ENCODE measurements at regions not wholly inside any gene's neighbourhood (a gene's known extent, or its start where the extent isn't known, plus 50 kb on each side); places are given as distances from the start of the nearest gene placed in this dataset.

- H3K36me3 Mint-ChIP-seq: no peaks in the 10 kb centered on the region
- no peak for DNase-seq (ENCODE audit: low spot score)
- no peak overlapping the region for H3K27ac Mint-ChIP-seq
- TF ChIP-seq EZH2 (IDR thresholded peaks at IDR 0.05): no peak
- no peak for TF ChIP-seq EZH2phosphoT487 (IDR thresholded peaks at IDR 0.05)
- TF ChIP-seq CTCF (IDR thresholded peaks at IDR 0.05): no peak
- no peaks in the 10 kb centered on the region for H3F3A ChIP-seq (ENCODE audit: low read depth)
- H3K4me1 Mint-ChIP-seq: no peaks in the 10 kb centered on the region
- no peak overlapping the region for H3K4me3 Mint-ChIP-seq
- H3K4me2 ChIP-seq: no peak overlapping the region
- H3K9me3 ChIP-seq (ENCODE audit: low read depth): no peaks in the 10 kb centered on the region
- no peaks in the 10 kb centered on the region for H3K27me3 ChIP-seq
- H4K20me1 ChIP-seq (ENCODE audit: low read depth): no peaks in the 10 kb centered on the region
- no peak overlapping the region for H3K27ac ChIP-seq
- H3K79me2 ChIP-seq (ENCODE audit: low read depth): no peaks in the 10 kb centered on the region
- H3K9me3 Mint-ChIP-seq: no peaks in the 10 kb centered on the region
- H3K27me3 Mint-ChIP-seq (ENCODE audit: insufficient read depth, low read depth): peaks cover 6% of the 10 kb centered on the region
- H3K4me3 ChIP-seq: no peak overlapping the region
- H2AFZ ChIP-seq (replicated peaks): no peak overlapping the region
- no peaks in the 10 kb centered on the region for H3K36me3 ChIP-seq
- no peak overlapping the region for H3K9ac ChIP-seq
- no peaks in the 10 kb centered on the region for H3K4me1 ChIP-seq
These were observed 155.0 kb downstream of the OAT start for GRCh38 chr10:124263726-124264125.

- Histone ChIP-seq H3K27me3 (no peaks in the 10 kb centered on the region), H2AFZ (replicated peaks) (no peak overlapping the region), H3K79me2 (ENCODE audit: low read depth) (no peaks in the 10 kb centered on the region), H3K4me3 (no peak overlapping the region), H3K36me3 (no peaks in the 10 kb centered on the region), H3K4me1 (no peaks in the 10 kb centered on the region), H3K9me3 (ENCODE audit: low read depth) (no peaks in the 10 kb centered on the region), H3K4me2 (no peak overlapping the region), H3F3A (ENCODE audit: low read depth) (no peaks in the 10 kb centered on the region), H3K9ac (no peak overlapping the region), H3K27ac (no peak overlapping the region), H4K20me1 (ENCODE audit: low read depth) (no peaks in the 10 kb centered on the region)
- no peak for DNase-seq (ENCODE audit: low spot score)
- no peak for TF ChIP-seq EZH2phosphoT487 (IDR thresholded peaks at IDR 0.05)
- no peak for TF ChIP-seq CTCF (IDR thresholded peaks at IDR 0.05)
- no peak for TF ChIP-seq EZH2 (IDR thresholded peaks at IDR 0.05)
- no peaks in the 10 kb centered on the region for H3K9me3 Mint-ChIP-seq
- H3K4me1 Mint-ChIP-seq: no peaks in the 10 kb centered on the region
- peak overlapping the region; percentile 34 for H3K27ac Mint-ChIP-seq
- peaks cover 8% of the 10 kb centered on the region for H3K27me3 Mint-ChIP-seq (ENCODE audit: insufficient read depth, low read depth)
- no peaks in the 10 kb centered on the region for H3K36me3 Mint-ChIP-seq
- H3K4me3 Mint-ChIP-seq: no peak overlapping the region
These were observed 155.8 kb downstream of the OAT start for GRCh38 chr10:124262971-124263370.

DNA sequence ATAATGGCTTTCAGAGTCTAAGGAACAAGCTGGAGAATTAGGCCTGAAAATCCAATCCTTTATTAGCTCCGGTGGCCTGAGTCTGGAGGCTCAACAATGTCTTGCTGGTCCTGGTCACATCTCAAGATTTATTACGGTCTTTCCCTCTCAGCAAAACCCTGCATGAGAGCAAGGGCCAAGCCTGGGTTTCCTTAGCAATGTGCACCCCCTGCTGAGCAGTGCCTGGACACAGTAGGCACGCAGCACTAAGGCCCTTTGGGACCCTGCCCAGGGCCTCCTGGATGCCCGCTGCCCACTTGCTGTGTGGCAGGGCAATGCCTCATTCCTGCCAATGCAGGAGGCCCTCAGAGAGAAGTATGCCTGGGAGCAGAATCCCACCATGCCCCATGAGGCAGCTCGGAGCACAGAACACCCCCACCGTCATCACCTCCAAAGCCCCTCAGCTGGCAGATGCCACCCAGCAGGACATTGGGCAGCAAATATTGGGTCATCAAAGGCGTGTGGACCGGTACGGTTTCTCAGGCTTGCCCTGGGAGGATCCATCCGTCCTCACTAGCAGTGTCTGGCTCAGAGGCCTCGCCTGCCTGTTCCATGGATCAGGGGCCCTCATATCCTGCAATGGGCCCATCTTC, 156.4 kb downstream of the OAT start:
- Histone ChIP-seq H3K27me3 (no peaks in the 10 kb centered on the region), H3K4me2 (no peak overlapping the region), H3K9ac (no peak overlapping the region), H4K20me1 (ENCODE audit: low read depth) (no peaks in the 10 kb centered on the region), H3K79me2 (ENCODE audit: low read depth) (no peaks in the 10 kb centered on the region), H3K36me3 (no peaks in the 10 kb centered on the region), H3F3A (ENCODE audit: low read depth) (no peaks in the 10 kb centered on the region), H3K4me1 (no peaks in the 10 kb centered on the region), H3K4me3 (no peak overlapping the region), H3K9me3 (ENCODE audit: low read depth) (no peaks in the 10 kb centered on the region), H2AFZ (replicated peaks) (no peak overlapping the region), H3K27ac (no peak overlapping the region)
- no peaks in the 10 kb centered on the region for H3K4me1 Mint-ChIP-seq
- H3K4me3 Mint-ChIP-seq: no peak overlapping the region
- DNase-seq (ENCODE audit: low spot score): no peak
- H3K27ac Mint-ChIP-seq: no peak overlapping the region
- no peaks in the 10 kb centered on the region for H3K36me3 Mint-ChIP-seq
- H3K27me3 Mint-ChIP-seq (ENCODE audit: insufficient read depth, low read depth): peaks cover 6% of the 10 kb centered on the region
- H3K9me3 Mint-ChIP-seq: no peaks in the 10 kb centered on the region
- TF ChIP-seq EZH2phosphoT487 (IDR thresholded peaks at IDR 0.05): no peak
- TF ChIP-seq CTCF (IDR thresholded peaks at IDR 0.05): no peak
- TF ChIP-seq EZH2 (IDR thresholded peaks at IDR 0.05): no peak
